ENCODE measurements at regions not wholly inside any gene's neighbourhood (a gene's known extent, or its start where the extent isn't known, plus 50 kb on each side); places are given as distances from the start of the nearest gene placed in this dataset.
A peak's percentile ranks its signal among the peaks of the same experiment; 100 is the strongest.

GRCh38 chr5:114166081-114166480, 195.8 kb upstream of the KCNN2 start:
- no peak for DNase-seq

- no peak for DNase-seq
Measured at GRCh38 chr5:114174131-114174530, 187.7 kb upstream of the KCNN2 start.

- DNase-seq = no peak
Measured at GRCh38 chr5:114174837-114175236, 187.0 kb upstream of the KCNN2 start.

GRCh38 chr5:114176356-114176755, 185.5 kb upstream of the KCNN2 start:
- DNase-seq = no peak

GRCh38 chr5:114179134-114179533, 182.7 kb upstream of the KCNN2 start:
- no peak for DNase-seq

DNA sequence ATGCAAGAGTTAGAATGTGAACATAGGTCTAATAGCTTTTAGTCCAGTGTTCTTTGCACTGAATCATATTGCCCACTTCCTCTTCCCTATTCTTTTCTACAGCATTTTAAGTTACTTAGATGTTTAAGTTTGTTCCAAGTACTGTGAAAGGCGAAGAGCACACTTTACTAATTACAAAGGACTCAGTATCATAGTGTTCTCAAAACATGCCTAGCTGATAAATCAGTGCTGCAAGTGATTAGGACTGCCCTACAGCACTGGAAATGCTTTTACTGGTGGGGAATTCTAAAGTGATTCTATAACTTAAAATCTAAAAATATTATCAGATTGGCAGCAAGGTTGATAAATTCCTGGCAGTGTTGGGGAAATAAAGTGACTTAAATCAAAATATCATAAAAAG, 177.9 kb upstream of the KCNN2 start:
- DNase-seq = no peak

GRCh38 chr5:114185274-114185673, 176.6 kb upstream of the KCNN2 start:
- DNase-seq = no peak

DNA sequence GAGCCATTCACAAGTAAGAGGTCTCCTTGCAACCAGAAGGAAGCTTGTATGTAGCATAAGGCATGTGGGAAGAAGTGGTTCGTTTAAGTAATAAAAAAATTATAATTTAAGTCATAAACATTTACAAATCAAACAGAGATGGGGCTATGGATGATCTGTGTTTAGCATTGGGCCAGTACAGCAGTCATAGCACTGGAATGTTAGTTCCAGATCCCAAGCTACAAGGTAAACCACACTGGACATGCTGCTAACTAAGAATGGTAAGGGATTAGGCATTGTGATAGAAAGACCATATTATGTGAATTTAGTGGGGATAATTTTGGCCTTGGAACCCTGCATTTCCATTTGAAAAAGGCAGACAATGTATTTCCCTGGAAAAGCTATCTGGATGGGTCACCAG, 170.4 kb upstream of the KCNN2 start:
- no peak for DNase-seq

GRCh38 chr5:114192108-114192507, 169.8 kb upstream of the KCNN2 start:
- no peak for DNase-seq

DNA sequence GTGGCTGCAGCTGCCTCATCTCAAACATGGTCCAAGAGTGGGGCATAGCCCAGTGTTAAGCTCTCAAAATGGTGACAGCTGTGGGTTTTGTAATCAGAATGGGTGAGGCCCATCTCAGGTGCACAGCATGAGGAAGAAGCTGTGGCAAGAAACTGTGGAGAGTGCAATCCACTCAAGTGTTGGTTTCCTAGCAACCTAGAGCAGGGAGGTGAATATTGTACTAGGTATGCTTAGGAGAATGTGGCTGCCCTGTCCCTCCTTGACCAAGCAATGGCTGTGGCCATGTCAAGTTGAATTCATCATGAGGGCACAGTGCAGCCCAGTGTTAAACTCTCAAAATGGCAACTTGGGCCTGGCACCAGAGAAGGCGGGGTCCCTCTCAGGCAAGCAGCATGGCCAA, 160.5 kb upstream of the KCNN2 start:
- DNase-seq = no peak

DNA sequence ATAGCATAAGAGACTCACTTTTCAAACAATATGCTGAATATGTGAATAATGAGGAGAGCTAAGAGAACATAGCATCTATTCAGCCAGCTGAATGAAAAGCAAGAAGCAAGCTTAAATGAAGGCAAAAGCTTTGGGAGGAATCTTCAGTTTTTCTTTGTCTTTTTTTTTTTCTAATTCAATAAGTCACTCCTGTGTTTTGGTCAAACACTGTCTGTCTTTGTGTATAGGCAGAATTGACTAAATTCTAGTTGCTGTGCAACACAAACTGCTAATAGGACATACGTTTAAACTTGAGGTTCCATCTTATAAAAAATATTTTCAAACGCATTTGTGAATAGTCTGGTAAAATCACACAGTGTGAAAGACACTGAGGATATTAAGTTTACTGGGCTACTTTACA, 156.9 kb upstream of the KCNN2 start:
- no peak for DNase-seq

DNA sequence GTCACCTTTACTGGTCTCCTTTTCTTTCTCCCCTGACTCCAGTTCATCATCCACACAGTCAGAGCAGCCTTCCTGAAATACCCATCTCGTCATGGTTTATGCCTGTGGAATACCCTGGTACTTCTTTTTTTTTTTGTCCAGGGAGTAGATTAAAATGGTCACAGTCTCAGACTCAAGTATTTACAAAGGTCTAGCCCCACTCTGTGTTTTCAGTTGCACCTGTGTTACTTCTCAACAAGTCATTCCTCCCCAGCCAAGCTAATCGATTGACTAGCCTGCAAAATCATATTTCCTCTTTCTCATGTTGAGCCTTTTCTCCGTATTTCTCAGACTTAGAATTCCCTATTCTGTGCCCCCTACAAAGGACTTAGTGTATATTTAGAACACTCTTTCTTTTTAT, 155.2 kb upstream of the KCNN2 start:
- no peak for DNase-seq

GRCh38 chr5:114207615-114208014, 154.3 kb upstream of the KCNN2 start:
- DNase-seq = no peak

DNA sequence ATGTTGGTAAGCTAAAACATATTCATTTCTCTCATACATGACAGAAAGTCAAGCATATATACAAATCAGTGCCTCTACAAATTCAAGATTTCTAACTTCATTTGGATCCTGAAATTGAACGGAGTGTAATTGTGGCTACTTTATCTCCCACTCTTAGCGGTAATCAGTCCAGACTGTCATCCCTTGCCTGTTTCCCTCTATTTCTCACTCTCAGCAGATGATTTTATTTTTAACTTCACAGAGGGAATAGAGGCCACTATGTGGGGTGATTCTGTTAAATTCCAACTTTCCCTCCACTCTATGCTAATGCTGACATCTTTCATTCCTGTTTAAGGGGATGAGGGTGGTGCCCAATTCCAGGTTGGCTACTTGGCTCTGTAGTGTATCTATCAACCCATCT, 153.8 kb upstream of the KCNN2 start:
- no peak for DNase-seq

DNA sequence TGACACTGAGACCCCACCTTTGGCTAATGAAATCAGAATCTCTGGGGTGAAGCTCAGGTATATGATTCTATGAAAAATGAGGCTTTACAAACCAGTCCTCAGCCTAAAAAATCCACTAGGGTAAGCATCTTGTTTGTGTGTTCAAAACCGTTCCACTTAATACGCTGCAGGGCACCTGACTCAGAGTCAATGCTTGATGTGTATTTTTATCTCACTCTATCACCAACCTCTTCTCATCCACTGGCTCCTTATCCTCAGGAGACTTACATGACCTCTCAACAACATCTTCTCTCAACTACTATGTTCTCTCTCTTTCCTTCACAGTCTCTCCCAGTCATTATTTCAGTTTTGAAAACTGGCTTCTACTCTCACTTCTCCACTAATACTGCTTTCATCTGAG, 153.3 kb upstream of the KCNN2 start:
- no peak for DNase-seq

DNA sequence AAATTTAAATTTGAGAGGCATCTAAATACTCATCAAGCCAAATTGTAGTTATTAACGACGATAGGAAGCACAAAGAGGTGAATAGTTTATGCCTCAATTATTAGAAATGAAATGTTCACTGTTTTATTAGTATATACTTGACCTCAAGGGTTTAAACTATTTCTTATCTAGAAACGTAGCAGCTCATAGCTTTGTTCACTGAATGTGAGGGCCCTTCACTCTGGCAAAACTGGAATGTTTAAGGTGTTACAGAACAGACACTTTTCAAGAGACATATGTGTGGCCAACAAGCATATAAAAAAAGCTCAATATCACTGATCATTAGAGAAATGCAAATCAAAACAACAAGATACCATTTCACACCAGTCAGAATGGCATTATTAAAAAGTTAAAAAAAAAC, 151.2 kb upstream of the KCNN2 start:
- DNase-seq = no peak

DNA sequence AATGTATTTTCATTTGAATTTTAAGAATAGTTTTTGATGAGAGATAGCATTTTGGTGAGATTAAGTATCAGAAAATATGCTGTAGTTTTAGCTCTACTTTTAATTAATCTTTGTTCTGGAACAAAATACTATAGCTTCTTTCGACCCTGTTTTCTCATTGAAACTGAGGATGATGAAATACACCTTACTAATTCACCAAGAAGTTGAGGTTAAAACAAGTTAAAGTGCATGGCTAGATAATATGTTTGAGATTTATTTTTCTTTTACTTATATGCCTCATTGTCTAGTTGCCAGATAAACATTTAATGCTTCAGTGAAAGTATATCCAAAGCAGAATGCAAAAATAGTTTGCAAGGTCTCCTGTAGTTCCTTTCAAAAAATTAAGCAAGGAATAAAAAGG, 140.1 kb upstream of the KCNN2 start:
- DNase-seq = no peak

DNA sequence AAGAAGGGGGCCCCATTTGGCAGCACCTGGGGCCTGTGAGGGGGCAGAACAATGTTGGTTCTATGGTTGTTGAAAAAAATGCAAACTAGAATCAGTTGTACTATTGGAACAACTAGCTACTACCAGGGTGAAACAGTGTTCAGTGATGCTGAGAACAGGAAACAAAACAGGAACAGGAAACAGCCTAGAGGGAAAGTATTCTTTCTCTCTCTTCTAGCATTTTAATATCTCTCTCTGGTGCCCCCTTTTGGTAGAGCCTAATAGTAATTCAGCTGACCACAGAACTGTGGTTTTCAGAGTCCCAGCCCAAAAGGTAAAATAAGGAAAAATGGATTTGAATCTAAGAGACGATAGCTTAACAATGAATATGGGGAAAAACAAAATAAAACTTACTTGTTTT, 138.0 kb upstream of the KCNN2 start:
- DNase-seq = no peak

GRCh38 chr5:114237766-114238165, 124.1 kb upstream of the KCNN2 start:
- no peak for DNase-seq

GRCh38 chr5:114238771-114239313, 123.0 kb upstream of the KCNN2 start:
- no peak for DNase-seq

- DNase-seq = no peak
Measured at GRCh38 chr5:114243281-114243971, 118.4 kb upstream of the KCNN2 start.

- no peak for DNase-seq
Measured at GRCh38 chr5:114243972-114244317, 117.9 kb upstream of the KCNN2 start.

- DNase-seq = peak; percentile 47
Measured at GRCh38 chr5:114249823-114250222, 112.0 kb upstream of the KCNN2 start.

GRCh38 chr5:114250536-114250935, 111.3 kb upstream of the KCNN2 start:
- no peak for DNase-seq

- DNase-seq = no peak
Measured at GRCh38 chr5:114252226-114252625, 109.6 kb upstream of the KCNN2 start.
